ENCODE measurements at regions not wholly inside any gene's neighbourhood (a gene's known extent, or its start where the extent isn't known, plus 50 kb on each side); places are given as distances from the start of the nearest gene placed in this dataset.

DNA sequence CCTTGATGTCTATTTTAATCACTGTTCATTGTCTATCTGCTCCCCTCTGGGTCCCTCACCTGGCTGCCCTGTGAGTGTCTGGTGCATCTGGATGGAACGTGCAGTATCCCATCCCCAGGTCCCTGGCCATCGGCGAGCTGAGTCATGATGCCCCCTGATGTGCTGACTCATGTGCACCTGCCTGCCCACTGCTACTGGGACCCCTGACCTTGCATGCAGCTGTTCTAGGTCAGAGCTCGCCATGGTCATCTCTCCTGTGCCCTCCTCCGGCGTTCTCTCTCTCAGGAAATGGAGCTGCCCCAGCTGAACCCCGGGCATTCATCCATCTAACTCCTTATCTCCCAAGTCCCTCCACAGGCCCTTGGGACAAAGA is 516.2 kb upstream of the HS6ST1 start:
- TF ChIP-seq POLR2A (IDR thresholded peaks at IDR 0.05) (no peak), POLR2AphosphoS5 (IDR thresholded peaks at IDR 0.05) (no peak)
- TF ChIP-seq, protein P1, sequence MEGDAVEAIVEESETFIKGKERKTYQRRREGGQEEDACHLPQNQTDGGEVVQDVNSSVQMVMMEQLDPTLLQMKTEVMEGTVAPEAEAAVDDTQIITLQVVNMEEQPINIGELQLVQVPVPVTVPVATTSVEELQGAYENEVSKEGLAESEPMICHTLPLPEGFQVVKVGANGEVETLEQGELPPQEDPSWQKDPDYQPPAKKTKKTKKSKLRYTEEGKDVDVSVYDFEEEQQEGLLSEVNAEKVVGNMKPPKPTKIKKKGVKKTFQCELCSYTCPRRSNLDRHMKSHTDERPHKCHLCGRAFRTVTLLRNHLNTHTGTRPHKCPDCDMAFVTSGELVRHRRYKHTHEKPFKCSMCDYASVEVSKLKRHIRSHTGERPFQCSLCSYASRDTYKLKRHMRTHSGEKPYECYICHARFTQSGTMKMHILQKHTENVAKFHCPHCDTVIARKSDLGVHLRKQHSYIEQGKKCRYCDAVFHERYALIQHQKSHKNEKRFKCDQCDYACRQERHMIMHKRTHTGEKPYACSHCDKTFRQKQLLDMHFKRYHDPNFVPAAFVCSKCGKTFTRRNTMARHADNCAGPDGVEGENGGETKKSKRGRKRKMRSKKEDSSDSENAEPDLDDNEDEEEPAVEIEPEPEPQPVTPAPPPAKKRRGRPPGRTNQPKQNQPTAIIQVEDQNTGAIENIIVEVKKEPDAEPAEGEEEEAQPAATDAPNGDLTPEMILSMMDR (IDR thresholded peaks at IDR 0.05), result no peak

Data from prostate gland (tissue), 2 donors.